GM12878 (cell line): ENCODE measurements at regions not wholly inside any gene's neighbourhood (a gene's known extent, or its start where the extent isn't known, plus 50 kb on each side); places are given as distances from the start of the nearest gene placed in this dataset.

Experiments used
- ATAC-seq: fragments of 200-7000 bp; cut with Tn5 transposase; 3 replicates; pipeline ENCODE4 v1.9.1; 2020; ENCODE audit warnings: mild to moderate bottlenecking, moderate library complexity
- BruUV-seq: library from RNA; stranded (reverse); fragments of 400-500 nt; replicated peaks from 2 replicates; lab custom pipeline; 2021; lab: Mats Ljungman, UMichigan
- CTCF ChIA-PET: fragments of 300-600 bp; sonication (Branson Sonifier 250); formaldehyde crosslinking; extraction: SDS; loops from one replicate; lab custom pipeline; 2021; ENCODE audit warnings: inconsistent platforms; lab: Yijun Ruan, JAX
- POLR2A ChIA-PET: fragments of 350-600 bp; formaldehyde crosslinking; extraction: SDS; loops from one replicate; lab custom pipeline; 2021; ENCODE audit warnings: inconsistent platforms; lab: Charles Lee
- RAD21 ChIA-PET: fragments of 300-600 bp; sonication (Branson Sonifier 250); formaldehyde crosslinking; loops from one replicate; lab custom pipeline; 2023; ENCODE audit warnings: antibody characterized with exemption; ENCODE audit not compliant: unreplicated experiment; lab: Charles Lee
- SMC1A ChIA-PET: fragments of 300-600 bp; sonication (Branson Sonifier 250); formaldehyde crosslinking; loops from one replicate; lab custom pipeline; 2023; ENCODE audit not compliant: unreplicated experiment, uncharacterized antibody; lab: Charles Lee
- DNase-seq: peaks from one replicate; pipeline ENCODE4 v3.0.0-alpha.2; 2011; ENCODE audit warnings: low read depth, low spot score
- FAIRE-seq: peaks from 3 replicates; lab custom pipeline; 2011; peaks lifted over from hg19 to GRCh38; lab: Jason Lieb, UNC
- H2AFZ ChIP-seq: 2 replicates; pipeline ENCODE4 v1.6.0; 2011; ENCODE audit warnings: low read depth, low read length, control low read depth; ENCODE audit not compliant: control insufficient read depth
- H3K27ac ChIP-seq: 2 replicates; pipeline ENCODE4 v1.5.1; 2011; ENCODE audit warnings: control low read depth; ENCODE audit not compliant: control insufficient read depth, insufficient read depth
- H3K27me3 ChIP-seq, 2 experiments: replicated peaks in 1 of 2; 2 replicates each; pipeline versions ENCODE4 v1.6.0 to v1.6.1; 2011; ENCODE audit warnings: low read length in 1 of 2; ENCODE audit not compliant: control insufficient read depth in 2 of 2, insufficient read depth in 2 of 2
- H3K36me3 ChIP-seq, 2 experiments: 2 replicates each; pipeline ENCODE4 v1.5.1; 2011; ENCODE audit warnings: low read length in 1 of 2; ENCODE audit not compliant: control insufficient read depth in 2 of 2, insufficient read depth in 2 of 2
- H3K4me1 ChIP-seq: 2 replicates; pipeline ENCODE4 v1.6.1; 2011; ENCODE audit warnings: mild to moderate bottlenecking, low read length, moderate library complexity, mixed read lengths; ENCODE audit not compliant: control insufficient read depth, insufficient read depth
- H3K4me2 ChIP-seq: 2 replicates; pipeline ENCODE4 v1.6.0; 2011; ENCODE audit warnings: control low read depth; ENCODE audit not compliant: control insufficient read depth, insufficient read depth
- H3K4me3 ChIP-seq: fragments of 200-600 bp; sonication (generic); 2 replicates; pipeline ENCODE4 v1.5.1; 2016
- H3K79me2 ChIP-seq: 2 replicates; pipeline ENCODE4 v1.6.0; 2011; ENCODE audit warnings: low read length; ENCODE audit not compliant: control insufficient read depth, insufficient read depth
- H3K9ac ChIP-seq: 2 replicates; pipeline ENCODE4 v1.8.0; 2011; ENCODE audit warnings: low read length, control low read depth, mixed read lengths; ENCODE audit not compliant: control insufficient read depth, insufficient read depth
- H3K9me3 ChIP-seq: replicated peaks from 3 replicates; pipeline ENCODE4 v1.5.1; 2011; ENCODE audit warnings: mild to moderate bottlenecking, low read length; ENCODE audit not compliant: control insufficient read depth, insufficient read depth
- H4K20me1 ChIP-seq: 2 replicates; pipeline ENCODE4 v1.6.0; 2011; ENCODE audit not compliant: control insufficient read depth, insufficient read depth
- HDAC6 ChIP-seq: fragments of 200-600 bp; sonication (generic); IDR thresholded peaks from one replicate; pipeline ENCODE4 v1.8.0; 2017; ENCODE audit warnings: antibody characterized with exemption; ENCODE audit not compliant: unreplicated experiment
- LARP7 ChIP-seq: fragments of 450-650 bp; IDR thresholded peaks from 2 replicates; pipeline ENCODE4 v1.6.1; 2017; ENCODE audit warnings: mild to moderate bottlenecking
- NR2F1 ChIP-seq: fragments of 450-650 bp; conservative IDR thresholded peaks from 2 replicates; pipeline ENCODE4 v1.6.1; 2017; ENCODE audit warnings: mild to moderate bottlenecking
- PML ChIP-seq: IDR thresholded peaks from 2 replicates; pipeline ENCODE4 v1.6.1; 2012; ENCODE audit warnings: low read length, inconsistent platforms
- TAF1 ChIP-seq: IDR thresholded peaks from 2 replicates; pipeline ENCODE4 v1.6.1; 2011; ENCODE audit warnings: mild to moderate bottlenecking, low read depth, low read length, borderline replicate concordance
- WGBS: methylation state at CpG from one replicate; pipeline ENCODE4 v1.1.6; 2016; ENCODE audit warnings: low lambda C conversion rate; ENCODE audit not compliant: insufficient replicate concordance, insufficient coverage; ENCODE audit errors: missing lambda C conversion rate; 5-methylcytosine and 5-hydroxymethylcytosine counted together
- in situ Hi-C: fragments of 300-500 bp; cut with MboI; formaldehyde crosslinking; loops from 9 replicates; pipeline ENCODE4 v1.14.3; 2018; ENCODE audit warnings: mixed read lengths
- intact Hi-C: fragments of 100-400 bp; cut with micrococcal nuclease; formaldehyde crosslinking; loops from one replicate; pipeline ENCODE4 v1.14.2; 2022; ENCODE audit not compliant: unreplicated experiment
- TF ChIP-seq, protein P1 (sequence below): fragments of 450-650 bp; IDR thresholded peaks from 2 replicates; pipeline ENCODE4 v1.6.1; 2018; ENCODE audit warnings: borderline replicate concordance, mild to moderate bottlenecking; ENCODE audit not compliant: partially characterized antibody
- TF ChIP-seq, protein P2 (sequence below): IDR thresholded peaks from 2 replicates; pipeline ENCODE4 v1.6.1; 2011; ENCODE audit warnings: borderline replicate concordance, low read depth, mild to moderate bottlenecking, moderate library complexity, low read length; ENCODE audit not compliant: insufficient read depth, poor library complexity, severe bottlenecking
- TF ChIP-seq, protein P3 (sequence below): fragments of 450-650 bp; IDR thresholded peaks from 2 replicates; pipeline ENCODE4 v1.6.1; 2017; ENCODE audit warnings: mild to moderate bottlenecking, moderate library complexity

DNA sequence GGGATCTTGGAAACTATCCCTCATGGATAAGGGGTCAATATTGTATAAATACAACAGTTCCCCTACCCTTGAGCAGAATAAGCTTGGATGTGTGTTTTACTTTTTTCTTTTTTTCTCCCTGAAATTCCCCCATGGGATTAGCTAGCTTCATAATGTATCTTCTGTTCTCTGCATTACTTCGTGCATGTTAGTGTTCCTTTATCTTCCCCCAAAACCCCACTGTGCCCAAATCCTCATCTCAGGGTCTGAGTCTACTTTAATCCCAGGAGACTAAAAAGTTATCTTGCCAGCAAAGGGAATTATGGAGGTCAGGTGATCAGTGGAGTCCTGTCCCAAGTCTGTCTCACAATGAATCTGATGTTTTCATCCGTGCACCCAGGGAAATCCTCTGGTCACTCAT, 217.5 kb upstream of the CNTNAP4 start:
- H3K4me1 ChIP-seq = no peaks in the 10 kb centered on the region
- 5% methylated on average over 2 of the region's 2 CpGs for WGBS
- no peaks in the 10 kb centered on the region for H3K9me3 ChIP-seq
- no peak for DNase-seq
- no TSS peak for BruUV-seq
- no peak for FAIRE-seq
- CTCF ChIA-PET = no interaction called here
- RAD21 ChIA-PET = no interaction called here
- TF ChIP-seq, protein P1, sequence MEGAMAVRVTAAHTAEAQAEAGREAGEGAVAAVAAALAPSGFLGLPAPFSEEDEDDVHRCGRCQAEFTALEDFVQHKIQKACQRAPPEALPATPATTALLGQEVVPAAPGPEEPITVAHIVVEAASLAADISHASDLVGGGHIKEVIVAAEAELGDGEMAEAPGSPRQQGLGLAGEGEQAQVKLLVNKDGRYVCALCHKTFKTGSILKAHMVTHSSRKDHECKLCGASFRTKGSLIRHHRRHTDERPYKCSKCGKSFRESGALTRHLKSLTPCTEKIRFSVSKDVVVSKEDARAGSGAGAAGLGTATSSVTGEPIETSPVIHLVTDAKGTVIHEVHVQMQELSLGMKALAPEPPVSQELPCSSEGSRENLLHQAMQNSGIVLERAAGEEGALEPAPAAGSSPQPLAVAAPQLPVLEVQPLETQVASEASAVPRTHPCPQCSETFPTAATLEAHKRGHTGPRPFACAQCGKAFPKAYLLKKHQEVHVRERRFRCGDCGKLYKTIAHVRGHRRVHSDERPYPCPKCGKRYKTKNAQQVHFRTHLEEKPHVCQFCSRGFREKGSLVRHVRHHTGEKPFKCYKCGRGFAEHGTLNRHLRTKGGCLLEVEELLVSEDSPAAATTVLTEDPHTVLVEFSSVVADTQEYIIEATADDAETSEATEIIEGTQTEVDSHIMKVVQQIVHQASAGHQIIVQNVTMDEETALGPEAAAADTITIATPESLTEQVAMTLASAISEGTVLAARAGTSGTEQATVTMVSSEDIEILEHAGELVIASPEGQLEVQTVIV = no peak
- TF ChIP-seq TAF1 = no peak
- TF ChIP-seq, protein P2, sequence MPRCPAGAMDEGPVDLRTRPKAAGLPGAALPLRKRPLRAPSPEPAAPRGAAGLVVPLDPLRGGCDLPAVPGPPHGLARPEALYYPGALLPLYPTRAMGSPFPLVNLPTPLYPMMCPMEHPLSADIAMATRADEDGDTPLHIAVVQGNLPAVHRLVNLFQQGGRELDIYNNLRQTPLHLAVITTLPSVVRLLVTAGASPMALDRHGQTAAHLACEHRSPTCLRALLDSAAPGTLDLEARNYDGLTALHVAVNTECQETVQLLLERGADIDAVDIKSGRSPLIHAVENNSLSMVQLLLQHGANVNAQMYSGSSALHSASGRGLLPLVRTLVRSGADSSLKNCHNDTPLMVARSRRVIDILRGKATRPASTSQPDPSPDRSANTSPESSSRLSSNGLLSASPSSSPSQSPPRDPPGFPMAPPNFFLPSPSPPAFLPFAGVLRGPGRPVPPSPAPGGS = no peak
- no peak for TF ChIP-seq HDAC6
- TF ChIP-seq, protein P3, sequence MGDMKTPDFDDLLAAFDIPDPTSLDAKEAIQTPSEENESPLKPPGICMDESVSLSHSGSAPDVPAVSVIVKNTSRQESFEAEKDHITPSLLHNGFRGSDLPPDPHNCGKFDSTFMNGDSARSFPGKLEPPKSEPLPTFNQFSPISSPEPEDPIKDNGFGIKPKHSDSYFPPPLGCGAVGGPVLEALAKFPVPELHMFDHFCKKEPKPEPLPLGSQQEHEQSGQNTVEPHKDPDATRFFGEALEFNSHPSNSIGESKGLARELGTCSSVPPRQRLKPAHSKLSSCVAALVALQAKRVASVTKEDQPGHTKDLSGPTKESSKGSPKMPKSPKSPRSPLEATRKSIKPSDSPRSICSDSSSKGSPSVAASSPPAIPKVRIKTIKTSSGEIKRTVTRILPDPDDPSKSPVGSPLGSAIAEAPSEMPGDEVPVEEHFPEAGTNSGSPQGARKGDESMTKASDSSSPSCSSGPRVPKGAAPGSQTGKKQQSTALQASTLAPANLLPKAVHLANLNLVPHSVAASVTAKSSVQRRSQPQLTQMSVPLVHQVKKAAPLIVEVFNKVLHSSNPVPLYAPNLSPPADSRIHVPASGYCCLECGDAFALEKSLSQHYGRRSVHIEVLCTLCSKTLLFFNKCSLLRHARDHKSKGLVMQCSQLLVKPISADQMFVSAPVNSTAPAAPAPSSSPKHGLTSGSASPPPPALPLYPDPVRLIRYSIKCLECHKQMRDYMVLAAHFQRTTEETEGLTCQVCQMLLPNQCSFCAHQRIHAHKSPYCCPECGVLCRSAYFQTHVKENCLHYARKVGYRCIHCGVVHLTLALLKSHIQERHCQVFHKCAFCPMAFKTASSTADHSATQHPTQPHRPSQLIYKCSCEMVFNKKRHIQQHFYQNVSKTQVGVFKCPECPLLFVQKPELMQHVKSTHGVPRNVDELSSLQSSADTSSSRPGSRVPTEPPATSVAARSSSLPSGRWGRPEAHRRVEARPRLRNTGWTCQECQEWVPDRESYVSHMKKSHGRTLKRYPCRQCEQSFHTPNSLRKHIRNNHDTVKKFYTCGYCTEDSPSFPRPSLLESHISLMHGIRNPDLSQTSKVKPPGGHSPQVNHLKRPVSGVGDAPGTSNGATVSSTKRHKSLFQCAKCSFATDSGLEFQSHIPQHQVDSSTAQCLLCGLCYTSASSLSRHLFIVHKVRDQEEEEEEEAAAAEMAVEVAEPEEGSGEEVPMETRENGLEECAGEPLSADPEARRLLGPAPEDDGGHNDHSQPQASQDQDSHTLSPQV = no peak
- no peak for TF ChIP-seq NR2F1
- TF ChIP-seq LARP7 = no peak
- TF ChIP-seq PML = no peak
- no peak overlapping the region for H2AFZ ChIP-seq
- intact Hi-C loops (no loop called here), in situ Hi-C loops (no loop called here)
- ATAC-seq = no peak
- H3K27ac ChIP-seq = no peak overlapping the region
- SMC1A ChIA-PET = no interaction called here
- no peak overlapping the region for H3K9ac ChIP-seq
- no peak overlapping the region for H3K4me3 ChIP-seq
- POLR2A ChIA-PET = no interaction called here
- no peaks in the 10 kb centered on the region for H3K27me3 ChIP-seq
- no peaks in the 10 kb centered on the region for H3K36me3 ChIP-seq
- H3K79me2 ChIP-seq = no peaks in the 10 kb centered on the region
- no peak overlapping the region for H3K4me2 ChIP-seq
- no peaks in the 10 kb centered on the region for H4K20me1 ChIP-seq
